ENCODE measurements at regions not wholly inside any gene's neighbourhood (a gene's known extent, or its start where the extent isn't known, plus 50 kb on each side); places are given as distances from the start of the nearest gene placed in this dataset.

DNA sequence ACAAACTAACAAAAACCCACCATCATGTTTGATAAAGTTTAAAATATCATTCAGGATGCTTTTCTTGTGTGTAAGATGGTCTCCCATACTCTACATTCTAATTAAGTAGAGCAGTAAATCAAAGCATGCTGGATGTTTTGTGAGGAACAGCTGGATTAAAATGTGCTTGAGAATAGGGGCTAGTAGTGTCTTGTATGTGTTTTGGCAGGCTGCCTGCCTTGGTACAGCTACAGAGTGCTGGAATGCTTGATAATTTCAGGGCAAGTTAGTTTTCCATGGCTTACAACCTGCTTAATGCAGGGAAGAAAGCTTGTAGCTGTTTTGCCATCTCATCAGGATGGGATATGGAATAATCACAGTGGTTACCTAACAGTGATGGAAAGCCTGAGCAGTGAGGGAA lies 636.6 kb upstream of the MMS22L start:
- Histone ChIP-seq H3K4me3 (ENCODE audit: insufficient read depth, low read length, poor library complexity, severe bottlenecking) (no peak overlapping the region), H4K20me1 (ENCODE audit: low read depth, low read length) (no peaks in the 10 kb centered on the region)
- TF ChIP-seq EZH2phosphoT487 (conservative IDR thresholded peaks at IDR 0.05; ENCODE audit: low read length) = no peak
- TF ChIP-seq, protein P1, sequence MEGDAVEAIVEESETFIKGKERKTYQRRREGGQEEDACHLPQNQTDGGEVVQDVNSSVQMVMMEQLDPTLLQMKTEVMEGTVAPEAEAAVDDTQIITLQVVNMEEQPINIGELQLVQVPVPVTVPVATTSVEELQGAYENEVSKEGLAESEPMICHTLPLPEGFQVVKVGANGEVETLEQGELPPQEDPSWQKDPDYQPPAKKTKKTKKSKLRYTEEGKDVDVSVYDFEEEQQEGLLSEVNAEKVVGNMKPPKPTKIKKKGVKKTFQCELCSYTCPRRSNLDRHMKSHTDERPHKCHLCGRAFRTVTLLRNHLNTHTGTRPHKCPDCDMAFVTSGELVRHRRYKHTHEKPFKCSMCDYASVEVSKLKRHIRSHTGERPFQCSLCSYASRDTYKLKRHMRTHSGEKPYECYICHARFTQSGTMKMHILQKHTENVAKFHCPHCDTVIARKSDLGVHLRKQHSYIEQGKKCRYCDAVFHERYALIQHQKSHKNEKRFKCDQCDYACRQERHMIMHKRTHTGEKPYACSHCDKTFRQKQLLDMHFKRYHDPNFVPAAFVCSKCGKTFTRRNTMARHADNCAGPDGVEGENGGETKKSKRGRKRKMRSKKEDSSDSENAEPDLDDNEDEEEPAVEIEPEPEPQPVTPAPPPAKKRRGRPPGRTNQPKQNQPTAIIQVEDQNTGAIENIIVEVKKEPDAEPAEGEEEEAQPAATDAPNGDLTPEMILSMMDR (IDR thresholded peaks at IDR 0.05; ENCODE audit: insufficient read depth, low read length, poor library complexity, severe bottlenecking) = no peak

DNA sequence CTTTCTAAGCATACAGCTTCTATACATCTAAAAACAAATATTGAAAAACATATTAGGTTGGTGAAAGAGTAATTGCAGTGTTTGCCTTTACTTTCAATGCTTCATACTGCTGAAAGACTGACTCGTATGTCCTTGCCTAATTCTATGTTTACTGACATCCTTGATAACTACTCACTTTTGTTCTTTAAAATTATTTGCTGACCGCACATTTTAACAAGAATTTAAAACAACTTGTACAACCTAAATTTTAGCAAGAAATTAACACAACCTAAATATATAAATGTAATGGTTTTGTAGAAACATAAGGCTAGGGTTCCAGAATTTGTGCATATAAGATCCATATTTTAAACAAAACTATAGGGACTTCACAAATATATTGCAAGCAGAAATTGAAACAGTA lies 640.2 kb upstream of the MMS22L start:
- Histone ChIP-seq H3K9ac (ENCODE audit: low read length) (no peak overlapping the region), H2AFZ (ENCODE audit: low read depth, low read length, severe bottlenecking) (no peak overlapping the region), H3F3A (ENCODE audit: insufficient read depth) (no peaks in the 10 kb centered on the region), H3K4me2 (ENCODE audit: low read depth, low read length, poor library complexity, severe bottlenecking) (no peak overlapping the region), H3K9me3 (ENCODE audit: insufficient read depth, low read length) (no peaks in the 10 kb centered on the region), H3K27me3 (ENCODE audit: low read length) (no peaks in the 10 kb centered on the region), H3K27ac (ENCODE audit: low read depth, low read length) (no peak overlapping the region), H3K9me2 (replicated peaks; ENCODE audit: insufficient read depth, low read length) (no peaks in the 10 kb centered on the region), H4K20me1 (ENCODE audit: low read depth, low read length) (no peaks in the 10 kb centered on the region), H3K36me3 (ENCODE audit: low read length) (no peaks in the 10 kb centered on the region), H3K79me2 (ENCODE audit: insufficient read depth, low read length) (no peaks in the 10 kb centered on the region), H3K4me3 (ENCODE audit: insufficient read depth, low read length, poor library complexity, severe bottlenecking) (no peak overlapping the region)
- TF ChIP-seq, protein P1 (IDR thresholded peaks at IDR 0.05; ENCODE audit: insufficient read depth, low read length, poor library complexity, severe bottlenecking) = no peak
- no peak for TF ChIP-seq EZH2phosphoT487 (conservative IDR thresholded peaks at IDR 0.05; ENCODE audit: low read length)

More for the DNA sequence above, 636.6 kb upstream of the MMS22L start:
- Histone ChIP-seq H3K9ac (ENCODE audit: low read length) (no peak overlapping the region), H3F3A (ENCODE audit: insufficient read depth) (no peaks in the 10 kb centered on the region), H3K36me3 (ENCODE audit: low read length) (no peaks in the 10 kb centered on the region), H3K9me2 (replicated peaks; ENCODE audit: insufficient read depth, low read length) (no peaks in the 10 kb centered on the region), H3K9me3 (ENCODE audit: insufficient read depth, low read length) (no peaks in the 10 kb centered on the region), H2AFZ (ENCODE audit: low read depth, low read length, severe bottlenecking) (no peak overlapping the region), H3K4me2 (ENCODE audit: low read depth, low read length, poor library complexity, severe bottlenecking) (no peak overlapping the region), H3K27ac (ENCODE audit: low read depth, low read length) (no peak overlapping the region), H3K79me2 (ENCODE audit: insufficient read depth, low read length) (no peaks in the 10 kb centered on the region), H3K27me3 (ENCODE audit: low read length) (no peaks in the 10 kb centered on the region)

DNA sequence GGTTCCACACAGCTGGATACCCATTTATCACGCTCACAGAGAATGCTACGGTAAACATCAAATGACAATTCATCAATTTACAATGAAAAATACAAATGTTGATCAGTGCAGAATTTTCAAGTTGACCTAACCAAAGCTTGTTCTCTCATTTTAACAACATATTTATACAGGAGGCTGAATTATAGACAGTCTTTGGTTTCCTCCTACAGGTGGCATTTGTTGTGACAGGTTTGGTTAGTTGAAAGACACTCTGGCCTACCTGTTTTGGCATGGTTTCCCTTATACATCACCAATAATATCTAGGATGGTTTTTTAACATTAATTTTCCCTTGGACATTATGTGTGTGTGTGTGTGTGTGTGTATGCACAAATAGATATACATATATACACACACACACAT lies 642.5 kb upstream of the MMS22L start:
- Histone ChIP-seq H3K27ac (ENCODE audit: low read depth, low read length) (no peak overlapping the region), H3K9me2 (replicated peaks; ENCODE audit: insufficient read depth, low read length) (no peaks in the 10 kb centered on the region), H3K27me3 (ENCODE audit: low read length) (no peaks in the 10 kb centered on the region), H3F3A (ENCODE audit: insufficient read depth) (no peaks in the 10 kb centered on the region), H3K79me2 (ENCODE audit: insufficient read depth, low read length) (no peaks in the 10 kb centered on the region), H3K4me2 (ENCODE audit: low read depth, low read length, poor library complexity, severe bottlenecking) (no peak overlapping the region), H3K9ac (ENCODE audit: low read length) (no peak overlapping the region), H2AFZ (ENCODE audit: low read depth, low read length, severe bottlenecking) (no peak overlapping the region), H3K36me3 (ENCODE audit: low read length) (no peaks in the 10 kb centered on the region), H3K9me3 (ENCODE audit: insufficient read depth, low read length) (no peaks in the 10 kb centered on the region), H3K4me3 (ENCODE audit: insufficient read depth, low read length, poor library complexity, severe bottlenecking) (no peak overlapping the region), H4K20me1 (ENCODE audit: low read depth, low read length) (no peaks in the 10 kb centered on the region)
- TF ChIP-seq, protein P1 (IDR thresholded peaks at IDR 0.05; ENCODE audit: insufficient read depth, low read length, poor library complexity, severe bottlenecking) = no peak
- TF ChIP-seq EZH2phosphoT487 (conservative IDR thresholded peaks at IDR 0.05; ENCODE audit: low read length) = no peak
